ENCODE measurements at regions not wholly inside any gene's neighbourhood (a gene's known extent, or its start where the extent isn't known, plus 50 kb on each side); places are given as distances from the start of the nearest gene placed in this dataset.
A peak's percentile ranks its signal among the peaks of the same experiment; 100 is the strongest.

DNA sequence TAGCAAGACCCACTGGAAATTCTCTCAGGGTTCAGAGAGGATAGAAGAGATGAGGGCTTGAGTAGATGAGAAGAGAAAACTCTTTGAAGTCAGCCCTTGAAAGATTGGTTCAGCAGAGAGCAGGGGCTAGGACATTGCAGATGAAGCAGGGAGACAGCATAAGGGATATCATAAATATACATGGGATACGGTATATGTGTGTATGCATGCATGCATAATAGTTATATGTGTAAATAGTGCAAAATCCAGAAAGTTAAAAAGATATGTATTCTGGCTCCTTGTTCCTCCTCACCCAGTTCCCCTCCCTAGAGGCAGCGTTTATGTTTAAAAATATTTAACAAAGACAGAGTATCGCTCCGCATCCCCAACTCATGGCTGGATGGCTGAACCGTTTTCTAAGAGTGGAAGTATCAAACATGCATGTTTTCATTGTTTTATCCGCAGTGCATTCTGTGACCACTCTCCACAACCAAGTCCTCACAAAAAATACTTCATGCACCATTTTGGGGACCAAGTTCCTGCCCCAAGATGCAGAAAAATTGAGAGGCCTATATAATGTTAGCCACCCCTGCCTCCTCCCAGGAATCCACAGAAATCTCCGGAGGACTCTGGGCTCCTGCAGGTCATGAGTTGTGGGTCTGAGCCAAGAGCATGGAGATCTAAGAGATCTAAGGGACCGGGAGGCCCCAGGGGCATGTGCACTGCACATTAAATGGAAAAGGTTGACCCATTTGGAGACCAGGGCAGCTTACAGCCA lies 119.5 kb downstream of the MTX3 start:
- DNase-seq (ENCODE audit: low spot score): no peak

- no peak for DNase-seq (ENCODE audit: low spot score)
Observed at GRCh38 chr5:79868163-79868670, 122.8 kb downstream of the MTX3 start.

GRCh38 chr5:79865579-79865978 lies 125.5 kb downstream of the MTX3 start:
- DNase-seq (ENCODE audit: low spot score): no peak

- DNase-seq (ENCODE audit: low spot score): no peak
Observed at GRCh38 chr5:79864364-79864763, 126.7 kb downstream of the MTX3 start.

DNA sequence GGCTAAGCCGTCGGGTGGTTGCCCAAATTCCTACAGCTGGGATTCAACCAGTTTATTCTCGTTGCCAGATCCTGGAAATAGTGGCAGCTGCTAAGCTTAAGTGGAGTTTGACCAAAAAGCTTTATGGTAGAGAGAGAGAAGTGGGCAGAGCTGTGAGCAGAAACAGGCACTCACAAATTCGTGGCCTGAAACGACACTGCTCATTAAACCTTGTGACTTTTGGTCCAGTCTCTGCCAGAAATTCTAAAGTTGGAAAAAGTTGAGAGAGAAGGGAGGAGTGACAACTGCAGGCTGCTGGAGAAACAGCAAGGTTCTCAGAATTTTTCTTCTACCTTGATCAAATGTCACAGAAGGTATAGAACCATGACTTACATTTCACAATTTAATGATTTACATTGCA lies 131.5 kb downstream of the MTX3 start:
- DNase-seq (ENCODE audit: low spot score): no peak

GRCh38 chr5:79858410-79858723 lies 132.7 kb downstream of the MTX3 start:
- DNase-seq (ENCODE audit: low spot score): no peak

DNA sequence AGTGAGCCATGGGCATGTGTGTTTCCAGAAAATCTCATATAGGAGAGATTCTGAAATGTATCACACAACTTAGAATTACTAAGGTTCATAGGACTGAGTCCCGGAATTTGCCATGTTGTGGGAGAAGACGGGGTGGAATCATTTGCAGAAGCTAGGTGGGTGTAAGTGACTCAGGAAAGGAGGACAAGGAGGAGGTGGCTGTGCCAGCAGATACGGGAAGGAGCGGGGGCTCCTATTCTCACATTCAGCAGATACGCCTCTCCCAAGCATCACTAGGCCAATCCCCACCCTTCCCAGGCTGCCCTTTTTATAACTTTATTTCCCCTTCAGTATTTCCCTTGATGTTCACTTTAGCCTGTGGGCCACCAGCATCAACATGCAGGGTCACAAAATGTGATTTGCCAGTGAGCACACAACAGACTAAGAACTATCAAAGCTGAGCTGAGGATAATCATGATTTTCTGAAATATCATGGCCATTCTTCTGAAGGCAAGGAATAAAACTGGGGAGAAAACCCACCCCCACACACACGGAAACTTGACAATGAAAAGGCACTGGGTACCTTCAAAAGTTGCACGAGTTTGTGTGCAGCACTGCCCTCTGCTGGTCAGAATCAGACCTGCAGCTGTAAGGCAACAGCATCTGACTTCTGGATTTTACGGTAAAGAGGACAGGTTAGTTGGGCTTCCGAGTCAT lies 133.2 kb downstream of the MTX3 start:
- peak; percentile 15 for DNase-seq (ENCODE audit: low spot score)

DNA sequence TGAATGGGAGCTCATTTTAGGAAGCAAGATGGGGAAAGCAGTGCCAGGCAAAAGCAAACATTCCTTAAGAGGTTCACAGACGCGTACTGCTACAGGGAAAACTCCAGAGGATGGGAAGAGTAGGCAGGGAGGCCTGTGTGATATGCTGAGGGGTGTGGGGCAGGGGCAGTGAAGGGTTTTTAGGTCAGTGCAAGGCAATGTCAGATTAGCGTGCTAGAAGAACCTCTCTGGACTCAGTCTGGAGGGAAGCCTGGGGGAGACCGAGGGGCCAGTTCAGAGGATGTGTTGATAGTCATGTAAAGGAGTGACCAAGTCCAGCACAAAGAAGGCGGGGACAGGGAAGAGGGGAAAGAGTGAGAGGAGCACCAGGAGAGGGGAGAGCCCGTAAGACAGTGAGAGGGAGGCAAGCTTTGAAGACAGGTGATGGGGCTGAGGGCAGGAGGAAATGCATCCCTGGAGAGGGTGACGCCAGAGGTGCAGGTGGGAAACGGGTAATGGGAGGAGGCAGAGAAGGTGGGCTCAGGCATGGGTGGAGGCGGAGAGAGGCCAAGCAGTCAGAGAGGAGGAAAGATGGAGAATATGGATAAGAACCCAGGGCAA lies 134.5 kb downstream of the MTX3 start:
- DNase-seq (ENCODE audit: low spot score): no peak

- no peak for DNase-seq (ENCODE audit: low spot score)
Observed at GRCh38 chr5:79853676-79854418, 137.2 kb downstream of the MTX3 start.

GRCh38 chr5:79853028-79853427 lies 138.0 kb downstream of the MTX3 start:
- no peak for DNase-seq (ENCODE audit: low spot score)

DNA sequence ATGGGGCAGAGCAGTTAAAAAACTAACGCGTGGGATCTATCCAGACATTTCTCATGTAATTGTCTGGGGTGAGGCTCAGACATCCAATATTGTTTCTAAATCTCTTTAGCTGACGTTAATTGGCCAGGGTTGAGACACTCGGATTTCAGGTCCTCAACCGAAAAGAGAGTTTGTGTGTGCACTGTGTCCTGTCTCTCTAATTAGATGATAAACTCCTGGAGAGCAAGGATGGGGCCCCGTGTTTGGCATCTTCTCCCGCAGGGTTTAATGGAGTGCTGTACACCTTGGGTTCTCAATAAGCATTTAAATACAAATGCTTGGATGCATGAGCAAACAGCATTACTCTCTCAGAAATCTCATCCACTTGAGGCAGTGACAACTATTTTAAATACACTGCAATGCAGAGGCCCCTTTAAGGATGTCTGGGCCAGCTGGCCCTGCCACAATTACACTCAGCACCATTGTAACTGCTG lies 139.6 kb downstream of the MTX3 start:
- no peak for DNase-seq (ENCODE audit: low spot score)

DNA sequence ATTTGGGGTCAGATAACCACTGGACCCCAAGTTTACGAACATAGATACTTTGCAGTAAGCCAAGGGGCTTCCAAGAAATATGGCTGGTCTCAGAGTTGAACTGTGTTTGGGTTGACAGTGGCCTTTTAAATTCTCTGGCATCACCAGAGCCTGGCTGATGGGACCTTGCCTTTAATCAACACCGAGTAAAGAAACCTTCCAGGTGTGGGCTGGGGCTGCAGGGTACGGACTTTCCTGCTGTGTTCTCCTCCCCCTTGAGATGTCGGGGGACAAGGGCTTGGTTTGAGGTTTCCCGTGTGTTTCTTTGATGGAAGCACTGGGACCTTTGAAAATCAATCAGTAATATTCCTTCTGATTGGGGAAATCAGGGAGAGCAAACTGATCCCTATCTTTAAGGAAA lies 140.1 kb downstream of the MTX3 start:
- no peak for DNase-seq (ENCODE audit: low spot score)

- no peak for DNase-seq (ENCODE audit: low spot score)
Observed at GRCh38 chr5:79850316-79850822, 140.7 kb downstream of the MTX3 start.

- no peak for DNase-seq (ENCODE audit: low spot score)
Observed at GRCh38 chr5:79849486-79850315, 141.4 kb downstream of the MTX3 start.
